Tongue (tissue), 1 donor: ENCODE measurements at regions not wholly inside any gene's neighbourhood (a gene's known extent, or its start where the extent isn't known, plus 50 kb on each side); places are given as distances from the start of the nearest gene placed in this dataset.

Source experiments
- DNase-seq: peaks from one replicate; pipeline ENCODE4 v3.0.0-alpha.2; 2015

DNA sequence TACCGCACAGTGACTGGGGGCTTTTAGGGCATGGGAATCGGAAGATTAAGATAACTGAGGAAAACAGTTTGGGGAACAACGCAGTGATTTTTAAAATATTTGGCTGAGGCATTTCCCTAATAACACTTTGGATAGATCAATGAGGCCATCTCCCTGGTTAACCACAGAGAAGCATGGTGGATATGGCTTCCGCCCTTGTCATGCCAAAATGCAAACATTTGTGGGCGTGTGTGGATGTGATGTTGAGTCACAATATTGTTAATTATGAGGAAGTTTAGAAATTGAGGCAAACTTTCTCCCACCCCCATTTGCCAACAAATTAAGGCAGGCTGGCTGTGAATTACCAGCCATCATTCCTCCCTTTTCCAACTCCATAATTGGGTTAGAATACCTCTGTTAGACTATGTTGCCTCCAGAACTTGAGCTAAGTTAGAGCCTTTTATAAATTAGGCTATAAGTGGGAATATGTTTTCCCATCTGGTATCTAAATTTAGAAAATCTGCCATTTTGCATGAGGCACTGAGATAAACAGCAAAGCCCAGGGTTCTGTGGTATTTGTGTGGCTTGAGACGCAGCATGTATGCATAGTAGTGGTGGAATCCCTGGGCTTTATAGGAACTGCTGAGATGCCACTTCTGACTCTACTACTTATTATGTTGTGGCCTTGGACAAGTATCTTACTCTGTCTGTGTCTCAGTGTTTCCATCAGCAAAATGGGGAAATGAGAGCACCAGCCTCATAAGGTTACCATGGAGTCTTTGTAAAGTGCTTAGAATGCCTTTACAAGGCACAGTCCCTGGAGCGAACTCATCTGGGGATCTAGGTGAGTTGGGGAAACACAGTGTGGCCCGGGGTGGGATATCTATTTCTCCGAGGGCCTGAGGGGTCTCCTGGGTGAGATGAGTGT lies 154.6 kb downstream of the C1orf94 start:
- DNase-seq, result no peak

DNA sequence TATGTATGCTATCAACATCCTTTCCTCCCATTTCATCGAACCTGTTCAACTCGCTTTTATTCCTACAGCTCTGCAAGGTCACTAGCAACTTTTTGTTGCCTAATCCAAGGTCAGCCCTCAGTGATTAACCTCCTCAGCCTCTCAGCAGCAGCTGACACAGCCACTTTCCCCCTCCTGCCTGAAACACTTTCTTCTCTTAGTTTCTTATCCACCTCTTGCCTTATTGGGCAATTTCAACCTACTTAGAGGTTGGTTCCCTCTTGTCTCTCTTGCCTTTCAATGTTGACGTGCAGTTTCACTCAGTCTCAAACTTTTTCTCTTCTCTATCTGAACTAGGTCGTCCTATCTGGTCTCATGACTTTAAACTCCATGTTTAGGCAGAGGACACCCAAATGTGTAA lies 156.3 kb downstream of the C1orf94 start:
- no peak for DNase-seq

DNA sequence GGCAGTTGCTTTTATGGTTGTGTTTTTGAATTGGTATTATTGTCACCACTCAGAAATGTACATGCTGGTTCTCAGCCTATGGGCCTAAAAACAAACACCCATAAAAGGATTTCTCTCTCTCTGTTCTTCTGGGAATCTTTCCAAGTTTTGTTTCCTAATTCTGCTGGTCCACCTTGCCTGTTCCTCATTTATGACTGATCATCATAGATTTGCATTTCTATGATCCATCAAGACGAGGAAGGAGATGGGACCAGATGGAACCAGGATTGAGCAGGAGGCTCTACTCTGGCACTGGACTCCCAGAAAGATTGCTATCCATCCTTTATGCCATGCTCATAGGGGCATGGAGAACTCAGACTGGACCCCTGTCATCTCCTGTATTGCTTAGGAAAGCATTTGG lies 162.2 kb downstream of the C1orf94 start:
- no peak for DNase-seq

DNA sequence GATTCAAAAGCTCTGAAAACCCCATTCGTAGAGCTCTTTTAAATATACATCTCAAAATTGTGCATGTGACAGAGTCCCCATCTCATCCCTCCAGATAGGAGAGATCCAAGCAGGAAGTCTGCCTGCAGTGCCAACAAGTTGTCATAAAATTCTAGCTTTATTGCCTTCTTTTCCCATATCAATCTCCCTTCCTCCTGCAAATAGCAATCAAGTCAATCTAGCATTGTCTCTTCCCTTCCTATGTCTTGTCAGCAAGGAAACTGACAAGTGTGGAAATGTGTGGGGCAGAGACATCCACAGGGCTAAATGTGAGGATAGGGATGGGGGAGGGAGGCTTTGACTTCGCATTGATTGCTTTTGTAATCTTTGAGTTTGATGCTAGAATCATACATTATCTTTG lies 165.2 kb downstream of the C1orf94 start:
- no peak for DNase-seq

DNA sequence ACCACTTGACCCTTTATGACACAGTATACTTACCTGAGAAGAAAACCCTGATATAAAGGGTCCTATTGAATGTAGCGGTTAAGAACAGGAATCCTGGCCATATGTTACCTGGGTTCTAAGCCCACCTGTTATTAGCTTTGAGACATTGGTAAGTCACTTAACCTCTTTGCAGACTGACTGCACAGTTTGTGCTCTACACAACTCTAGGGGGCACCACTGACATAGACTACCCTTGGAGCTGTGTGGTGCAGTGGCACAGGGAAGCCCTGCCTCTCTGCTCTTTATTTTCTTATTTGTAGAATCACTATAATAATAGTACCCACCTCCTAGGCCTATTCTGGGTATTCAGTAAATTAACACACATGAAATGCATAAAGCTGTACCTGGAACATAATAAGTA lies 165.6 kb downstream of the C1orf94 start:
- DNase-seq, result no peak

DNA sequence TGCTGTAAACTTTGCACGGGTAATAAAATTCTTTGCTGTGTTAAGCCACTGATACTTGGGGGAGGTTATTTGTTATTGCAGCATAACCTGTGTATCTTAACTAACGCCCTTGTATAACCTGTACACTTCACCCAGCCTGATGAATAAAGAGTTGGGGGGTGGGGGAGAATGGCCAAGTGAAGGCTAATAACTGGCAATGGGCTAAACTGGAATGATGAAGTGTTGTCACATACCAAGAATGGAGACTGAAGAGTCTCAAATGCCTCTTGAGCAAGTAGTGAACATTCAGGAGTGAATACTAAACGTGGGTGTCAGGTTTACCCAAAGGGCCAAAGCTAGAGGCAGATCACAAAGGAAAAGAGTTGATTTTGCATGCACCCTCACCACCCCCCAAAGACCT lies 169.4 kb downstream of the C1orf94 start:
- DNase-seq, result no peak

DNA sequence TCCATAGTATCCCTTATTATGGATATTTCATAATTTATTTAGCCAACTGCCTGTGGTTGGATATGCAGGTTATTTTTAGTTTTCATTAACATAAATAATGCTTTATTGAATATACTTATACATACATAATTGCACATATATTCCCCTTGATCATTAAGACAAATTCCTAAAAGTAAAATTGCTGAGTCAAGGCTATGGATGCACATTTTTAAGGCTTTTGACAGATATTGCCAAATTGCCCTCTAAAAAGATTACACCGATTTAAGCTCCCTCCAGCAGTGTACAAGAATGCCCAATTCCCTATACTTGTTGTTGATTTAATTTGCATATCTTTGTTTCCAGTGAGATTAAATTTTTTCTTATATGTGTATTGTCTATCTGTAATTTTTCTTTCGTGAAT lies 176.7 kb downstream of the C1orf94 start:
- DNase-seq, result no peak

DNA sequence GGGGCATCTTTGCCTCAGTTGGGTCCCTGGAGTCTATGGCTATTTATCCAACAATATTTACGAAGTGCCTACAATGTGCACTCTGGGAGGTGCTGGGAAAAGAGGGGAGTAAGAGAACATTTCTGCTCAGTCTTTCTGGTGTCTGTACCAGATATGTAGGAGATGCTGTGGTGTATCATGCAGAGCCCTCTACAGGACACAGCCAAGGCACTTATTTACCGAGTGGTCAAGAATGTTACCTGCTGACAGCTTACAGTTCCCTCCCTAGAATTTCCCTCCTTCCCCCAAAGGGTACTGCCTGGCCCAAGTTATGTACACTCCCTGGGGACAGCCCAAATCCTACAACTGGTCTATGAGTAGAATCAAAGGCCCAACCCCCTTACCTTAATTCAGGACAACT lies 177.7 kb downstream of the C1orf94 start:
- no peak for DNase-seq

DNA sequence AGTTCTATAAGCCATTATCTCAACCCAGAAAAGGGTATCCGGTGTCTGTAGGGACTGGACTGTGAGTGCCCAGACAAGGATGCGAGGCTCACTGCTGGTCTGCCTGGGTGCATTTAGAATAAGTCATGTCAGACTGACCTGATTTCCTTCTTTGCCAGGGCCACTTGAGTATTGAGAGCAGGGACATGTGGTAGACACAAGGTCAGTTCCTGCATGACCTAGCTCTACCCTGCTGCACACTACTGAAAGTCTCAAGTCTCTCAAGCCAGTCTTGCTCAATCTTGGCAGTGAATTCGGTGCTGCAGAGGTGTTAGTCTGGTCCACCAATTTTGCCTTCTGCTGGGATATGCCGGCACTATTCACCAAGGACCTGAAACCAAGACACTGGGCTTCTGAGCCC lies 180.1 kb downstream of the C1orf94 start:
- DNase-seq, result no peak

DNA sequence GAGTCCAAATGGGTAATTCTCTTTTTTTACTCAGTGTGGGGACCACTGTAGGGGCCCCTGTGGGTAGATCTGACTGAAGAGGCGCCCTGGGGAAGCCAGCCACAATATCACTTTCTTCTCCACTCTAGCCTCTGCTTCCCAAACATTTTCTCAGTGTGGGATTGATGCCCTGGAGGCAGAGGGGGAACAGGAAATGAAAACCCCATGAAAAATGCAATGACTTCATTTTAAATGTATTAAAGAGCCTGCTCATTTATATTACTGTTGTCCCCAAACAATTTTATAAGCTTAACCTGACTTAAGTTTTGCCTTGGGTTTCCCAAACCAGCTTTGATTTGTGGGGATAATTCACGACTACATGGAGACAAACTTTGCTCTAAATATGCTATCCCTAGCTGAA lies 181.9 kb downstream of the C1orf94 start:
- DNase-seq, result no peak

DNA sequence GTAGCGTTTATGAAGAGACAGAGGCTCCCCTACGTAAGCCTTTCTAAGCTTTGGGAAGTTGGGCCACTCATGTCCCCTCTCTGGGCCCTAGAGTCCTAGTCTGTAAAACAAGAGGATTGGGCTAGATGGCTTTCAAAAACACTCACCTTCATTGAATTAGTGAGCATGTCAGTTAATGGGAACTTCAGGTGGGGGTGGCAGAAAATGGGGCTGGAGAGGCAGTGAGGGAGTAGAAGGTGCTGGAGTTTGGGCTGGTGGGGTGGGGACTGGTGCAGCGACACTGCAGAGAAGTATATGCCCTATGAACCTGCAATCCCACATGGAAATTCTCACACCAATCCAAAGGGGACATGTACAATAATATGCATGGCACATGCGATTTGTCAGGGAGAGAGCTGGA lies 182.7 kb downstream of the C1orf94 start:
- DNase-seq, result no peak

DNA sequence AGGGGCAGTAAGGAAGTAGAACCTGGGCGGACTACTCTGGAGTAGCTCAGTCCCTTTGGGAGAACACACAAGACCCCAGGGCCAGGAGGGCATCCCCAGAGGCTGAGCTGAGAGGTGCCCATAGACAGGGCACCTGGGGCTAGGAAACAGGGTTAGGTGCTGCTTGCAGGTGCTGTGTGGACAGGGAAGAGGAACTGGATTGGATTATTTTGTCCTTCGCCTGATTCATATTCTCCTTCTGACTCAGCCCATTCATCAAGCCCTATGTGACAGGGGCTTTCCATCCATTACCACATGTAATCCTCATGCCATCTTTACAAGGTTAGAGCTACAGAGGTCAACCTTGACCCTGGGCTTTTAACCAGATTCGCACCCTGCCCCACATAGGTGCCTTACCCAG lies 183.9 kb downstream of the C1orf94 start:
- no peak for DNase-seq

DNA sequence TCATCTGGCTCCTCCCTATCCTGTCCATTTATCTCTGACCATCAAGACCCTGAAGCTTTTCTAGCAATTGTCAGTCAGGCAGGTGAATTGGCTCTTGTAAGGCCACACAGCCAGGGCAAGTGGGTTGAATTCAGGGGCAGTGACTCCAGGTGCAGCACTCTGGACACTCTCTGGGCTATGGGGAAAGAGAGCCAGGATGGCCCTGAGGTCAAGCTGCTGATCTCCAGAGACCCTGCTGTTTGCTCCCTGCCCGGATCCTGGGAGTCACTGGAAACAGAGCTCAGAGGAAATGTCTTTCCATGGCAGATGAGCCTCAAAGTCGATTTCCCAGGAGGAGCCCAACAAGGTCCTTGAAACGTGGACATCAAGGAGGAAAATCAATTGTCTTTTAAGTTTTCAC lies 184.4 kb downstream of the C1orf94 start:
- no peak for DNase-seq

DNA sequence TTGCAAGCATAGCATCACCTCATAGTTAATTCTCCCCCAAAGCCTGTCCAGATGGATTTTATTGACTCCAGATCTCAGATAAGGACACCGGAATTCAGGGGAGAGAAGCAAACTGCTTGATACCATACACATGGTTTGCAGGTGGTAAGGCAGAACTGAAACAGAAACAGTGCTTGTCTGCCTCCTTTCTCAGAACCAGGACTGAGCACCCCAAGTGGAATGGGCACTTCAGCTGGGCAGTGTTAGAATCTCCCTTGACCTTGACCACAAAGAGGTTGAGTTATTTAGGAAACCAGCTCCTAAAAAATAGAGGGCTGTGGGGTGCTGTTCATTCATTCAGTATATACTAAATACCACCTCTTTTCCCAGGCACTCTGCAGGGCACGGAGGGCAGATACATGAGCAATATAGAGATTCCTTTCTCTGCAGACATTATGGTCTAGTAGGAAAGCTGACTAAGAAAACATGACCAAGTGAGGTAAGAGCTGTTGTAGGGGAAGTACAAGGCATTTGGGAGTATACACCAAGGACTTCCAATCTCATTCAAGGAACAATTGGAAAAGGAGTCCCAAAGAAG lies 185.2 kb downstream of the C1orf94 start:
- DNase-seq, result no peak

DNA sequence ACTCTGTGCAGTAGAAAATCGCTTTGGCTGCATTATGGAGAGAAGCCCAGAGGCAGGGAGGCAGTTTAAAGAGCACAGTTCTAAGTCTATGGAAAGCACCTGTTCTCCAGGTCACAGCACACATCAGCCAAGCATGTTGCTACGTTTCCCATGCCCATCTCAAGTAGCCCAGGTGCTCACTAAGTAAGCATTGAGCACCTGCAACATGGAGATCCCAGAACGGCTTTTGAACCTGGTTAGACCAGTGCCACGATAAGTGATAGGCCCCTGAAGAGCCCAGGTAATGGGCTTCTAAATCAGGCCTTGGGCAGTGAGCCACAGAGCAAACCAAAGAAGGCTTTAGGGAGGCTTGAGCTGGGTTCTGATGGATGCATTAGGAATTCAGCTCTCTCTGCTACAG lies 186.2 kb downstream of the C1orf94 start:
- no peak for DNase-seq

DNA sequence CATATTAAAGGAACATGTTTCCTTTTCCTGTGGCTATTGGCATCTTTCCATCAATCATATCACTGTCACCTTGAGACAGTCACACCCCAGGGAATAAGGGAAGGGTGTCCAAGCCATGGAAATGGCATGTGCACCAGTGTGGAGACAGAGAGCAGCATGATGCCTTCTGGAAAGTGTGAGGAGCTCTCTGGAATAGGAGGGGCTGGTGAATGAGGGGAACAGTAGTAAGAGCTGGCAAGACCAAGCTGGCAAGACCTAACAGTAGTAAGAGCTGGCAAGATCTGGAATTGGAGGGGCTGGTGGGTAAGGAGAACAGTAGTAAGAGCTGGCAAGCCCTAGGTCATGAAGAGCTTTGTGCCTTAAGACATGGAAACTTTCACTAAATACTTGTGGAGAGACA lies 186.7 kb downstream of the C1orf94 start:
- no peak for DNase-seq

DNA sequence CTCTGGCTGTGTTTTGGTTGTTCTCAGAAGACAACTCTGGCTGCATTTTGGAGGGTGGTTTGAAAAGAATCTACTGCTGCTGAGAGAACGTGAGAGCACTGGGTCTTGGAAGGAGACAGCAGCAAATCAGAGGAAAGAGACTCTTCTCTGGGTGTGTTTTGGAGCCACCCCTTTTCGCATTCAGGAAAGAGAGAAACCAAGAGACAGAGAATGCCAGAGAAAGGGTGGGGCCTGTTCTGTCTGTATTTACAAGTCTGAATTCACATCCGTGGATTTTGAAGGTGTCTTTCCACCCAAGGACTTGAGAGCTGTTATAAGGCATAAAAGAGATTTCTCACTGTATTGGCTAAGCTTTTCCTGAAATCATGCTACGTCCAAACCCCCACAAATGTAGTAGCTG lies 187.2 kb downstream of the C1orf94 start:
- no peak for DNase-seq

DNA sequence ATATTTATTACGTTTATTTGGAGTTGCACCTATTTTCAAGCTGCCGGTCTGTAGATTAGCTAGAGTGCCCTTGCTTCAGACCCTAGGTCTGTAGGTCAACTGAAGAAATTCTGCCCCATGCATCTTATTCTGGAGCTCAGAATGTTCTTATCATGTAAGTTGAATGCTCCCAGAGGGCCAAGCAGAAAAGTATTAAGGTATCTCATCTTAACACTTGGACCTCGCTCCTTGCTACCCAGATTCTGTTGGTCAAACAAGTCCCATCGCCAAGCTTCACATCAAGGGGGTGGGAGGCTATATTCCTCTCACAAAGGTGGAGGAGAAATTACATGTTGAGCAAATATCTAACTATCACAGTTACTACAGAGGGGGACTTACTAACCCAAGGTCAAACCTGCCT lies 187.7 kb downstream of the C1orf94 start:
- DNase-seq, result no peak

DNA sequence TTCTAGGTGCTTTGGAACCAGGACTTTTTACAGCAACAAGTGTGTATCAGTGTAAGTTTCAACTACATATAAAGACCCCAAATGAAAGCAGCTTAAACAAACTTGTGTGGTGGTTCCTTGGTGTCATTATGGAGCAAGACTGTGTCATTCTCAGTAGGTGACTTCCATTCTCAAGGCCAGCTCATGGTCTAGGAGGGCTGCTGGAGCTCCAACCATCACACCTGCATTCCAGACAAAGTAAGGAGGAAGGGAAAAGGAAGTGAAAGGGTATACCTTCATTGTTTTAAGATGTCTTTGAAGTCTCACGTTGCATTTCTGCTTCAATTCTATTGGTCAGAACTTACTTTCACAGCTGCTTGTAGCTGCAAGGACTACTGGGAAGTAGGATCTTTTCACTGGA lies 188.6 kb downstream of the C1orf94 start:
- no peak for DNase-seq

DNA sequence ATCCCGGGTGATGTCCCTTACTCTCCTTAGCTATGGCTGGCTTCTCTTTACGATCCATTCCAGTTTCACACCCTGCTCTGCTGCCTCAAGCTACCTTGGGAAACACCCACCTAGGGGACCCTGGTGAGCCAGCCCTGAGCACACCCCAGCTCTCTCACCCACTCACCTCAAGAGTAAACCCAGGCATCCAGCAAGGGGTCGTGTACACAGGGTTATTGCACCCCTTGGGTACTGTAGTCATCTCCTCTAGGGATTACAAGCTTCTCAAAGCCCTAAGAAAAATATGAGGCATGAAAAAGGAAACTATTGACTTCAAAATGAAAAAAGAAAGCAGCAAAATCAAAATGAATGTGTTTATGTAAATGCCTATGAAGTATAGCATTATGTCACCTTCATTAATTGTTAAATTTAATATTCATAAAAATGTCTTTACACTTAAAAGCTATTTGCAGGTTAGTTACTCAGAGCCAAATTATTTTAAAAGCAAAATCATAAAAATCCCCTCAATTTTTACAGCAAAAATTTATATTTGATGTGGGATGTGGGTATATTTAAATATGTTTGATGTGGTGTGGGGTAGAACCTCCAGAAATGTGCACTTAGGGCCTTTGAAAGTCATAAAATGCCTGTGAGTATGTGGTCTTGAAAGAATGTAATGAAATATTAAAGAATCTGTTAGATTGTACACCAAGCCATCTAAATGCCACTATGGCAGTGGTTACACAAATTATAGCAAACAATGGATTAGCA lies 190.3 kb downstream of the C1orf94 start:
- DNase-seq, result no peak

DNA sequence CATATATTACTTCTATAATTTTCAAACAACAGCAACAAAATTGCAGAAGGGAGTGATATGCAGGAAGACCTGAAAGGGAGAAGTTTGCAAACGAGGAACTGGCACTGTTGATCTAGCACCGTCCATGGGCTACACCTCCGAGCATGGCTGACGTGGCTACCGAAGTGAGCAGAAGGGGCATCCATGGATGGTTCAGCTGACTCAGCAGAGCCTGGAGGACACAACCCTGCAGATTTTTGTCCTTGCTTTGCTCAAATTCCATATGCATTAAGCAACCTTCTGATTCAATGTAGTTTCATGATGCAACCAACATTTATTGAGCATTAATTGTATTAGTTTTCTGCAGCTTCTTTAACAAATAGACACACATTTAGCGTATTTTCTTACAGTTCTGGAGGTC lies 191.2 kb downstream of the C1orf94 start:
- DNase-seq, result no peak

DNA sequence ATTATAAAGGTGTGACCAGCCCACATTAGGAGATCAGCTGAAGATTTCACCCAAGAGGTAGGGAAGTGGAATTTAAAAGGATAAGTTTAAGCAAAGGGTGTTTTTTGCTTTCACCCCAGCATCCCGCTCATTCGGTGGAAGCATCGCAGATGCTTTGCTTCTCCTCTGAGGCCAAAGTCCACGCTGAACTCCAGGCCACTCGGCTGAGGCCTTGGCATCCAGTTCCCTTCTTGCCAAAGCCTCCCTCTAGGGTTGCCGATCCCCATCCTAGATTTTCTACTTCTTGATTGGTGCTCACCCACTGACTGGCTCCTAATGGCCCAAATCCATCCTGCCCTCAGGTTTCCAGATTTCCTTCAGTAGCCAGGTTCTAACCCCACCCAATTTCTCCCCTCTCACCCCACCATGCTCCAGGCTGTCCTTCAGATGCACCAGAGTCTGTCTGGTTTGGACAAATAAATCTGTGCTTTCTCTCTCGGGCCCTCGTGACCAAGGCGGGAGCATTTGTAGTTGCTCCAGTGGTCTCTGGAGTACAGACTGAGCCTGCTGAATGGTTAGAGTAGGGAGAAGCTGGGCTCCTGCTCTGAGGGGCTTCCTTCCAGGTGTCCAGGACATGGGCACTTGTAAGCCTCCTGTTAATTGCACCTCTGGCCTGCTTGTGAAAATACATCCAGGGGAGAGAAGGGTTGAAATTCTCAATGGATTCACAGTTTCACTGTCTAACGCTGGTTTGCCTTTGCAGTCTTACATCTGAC lies 193.2 kb downstream of the C1orf94 start:
- DNase-seq, result no peak

DNA sequence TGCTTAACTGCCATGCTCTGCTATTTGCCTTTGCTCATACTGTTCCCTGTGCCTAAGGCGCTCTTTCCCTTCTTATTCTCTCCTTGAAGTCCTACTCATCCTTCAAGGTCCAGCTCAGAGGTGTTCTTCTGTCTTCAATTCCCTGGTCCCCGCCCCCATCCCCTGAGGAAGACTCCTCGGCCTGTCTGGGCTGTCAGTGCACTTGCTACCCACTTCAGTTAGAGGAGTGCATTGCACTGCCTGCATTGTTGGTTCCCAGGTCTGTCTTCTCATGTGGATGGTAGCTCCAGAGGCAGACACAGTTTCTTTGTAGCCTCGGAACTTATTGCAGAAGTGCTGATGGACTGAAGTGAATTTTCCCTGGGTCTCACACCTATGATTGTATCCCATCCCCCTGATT lies 194.0 kb downstream of the C1orf94 start:
- DNase-seq, result no peak
